ENCODE measurements at regions not wholly inside any gene's neighbourhood (a gene's known extent, or its start where the extent isn't known, plus 50 kb on each side); places are given as distances from the start of the nearest gene placed in this dataset.

GRCh38 chr9:135269912-135270830 lies 182.7 kb downstream of the OLFM1 start:
- TF ChIP-seq CTCF (conservative IDR thresholded peaks at IDR 0.05; ENCODE audit: low read depth, low read length) (no peak), POLR2A (IDR thresholded peaks at IDR 0.05; ENCODE audit: low read depth, low read length) (no peak), SMC3 (IDR thresholded peaks at IDR 0.05; ENCODE audit: low read depth, low read length) (no peak)

Data from IMR-90 (cell line).